Activated CD8-positive, alpha-beta memory T cell treated with anti-CD3 and anti-CD28 coated beads, Interleukin-2, amount 50 U/mL, for 1 hour (primary cell): ENCODE measurements at regions not wholly inside any gene's neighbourhood (a gene's known extent, or its start where the extent isn't known, plus 50 kb on each side); places are given as distances from the start of the nearest gene placed in this dataset.

Source experiments
- DNase-seq: peaks from one replicate; pipeline ENCODE4 v3.0.0-alpha.2; 2020; ENCODE audit errors: extremely low read depth

DNA sequence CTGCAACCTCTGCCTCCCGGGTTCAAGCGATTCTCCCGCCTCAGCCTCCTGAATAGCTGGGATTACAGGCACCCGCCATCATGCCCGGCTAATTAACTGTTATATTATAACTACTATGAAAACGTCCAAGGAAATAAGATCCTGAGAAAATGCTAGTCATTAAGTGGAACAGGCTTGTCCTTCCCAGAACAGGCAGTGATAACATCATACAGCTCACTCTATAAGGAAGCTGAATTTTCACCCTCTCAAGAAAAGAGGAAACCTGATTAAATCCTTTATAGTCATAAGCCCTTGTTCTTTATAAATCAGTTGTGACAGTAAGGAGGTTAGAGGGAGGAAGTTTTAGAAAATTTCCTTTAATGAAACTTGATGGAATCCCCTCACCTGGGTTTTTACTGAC, 163.9 kb upstream of the CLINT1 start:
- no peak for DNase-seq

DNA sequence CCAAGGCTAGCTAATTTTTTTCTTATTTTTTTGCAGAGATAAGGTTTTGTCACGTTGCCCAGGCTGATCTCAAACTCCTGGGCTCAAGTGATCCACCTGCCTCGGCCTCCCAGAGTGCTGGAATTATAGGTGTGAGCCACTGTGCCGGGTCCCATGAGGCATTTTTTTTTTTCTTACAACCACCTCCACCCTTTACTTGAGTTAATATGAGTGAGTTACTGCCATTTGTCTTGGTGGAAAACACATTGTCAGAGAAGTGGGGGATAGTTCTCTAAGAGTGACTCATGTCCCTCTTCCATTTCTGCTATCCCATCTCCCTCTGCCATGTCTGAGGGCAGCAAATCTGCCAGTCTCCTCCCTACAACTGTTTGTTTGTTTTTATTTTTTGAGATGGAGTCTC, 163.4 kb upstream of the CLINT1 start:
- no peak for DNase-seq

DNA sequence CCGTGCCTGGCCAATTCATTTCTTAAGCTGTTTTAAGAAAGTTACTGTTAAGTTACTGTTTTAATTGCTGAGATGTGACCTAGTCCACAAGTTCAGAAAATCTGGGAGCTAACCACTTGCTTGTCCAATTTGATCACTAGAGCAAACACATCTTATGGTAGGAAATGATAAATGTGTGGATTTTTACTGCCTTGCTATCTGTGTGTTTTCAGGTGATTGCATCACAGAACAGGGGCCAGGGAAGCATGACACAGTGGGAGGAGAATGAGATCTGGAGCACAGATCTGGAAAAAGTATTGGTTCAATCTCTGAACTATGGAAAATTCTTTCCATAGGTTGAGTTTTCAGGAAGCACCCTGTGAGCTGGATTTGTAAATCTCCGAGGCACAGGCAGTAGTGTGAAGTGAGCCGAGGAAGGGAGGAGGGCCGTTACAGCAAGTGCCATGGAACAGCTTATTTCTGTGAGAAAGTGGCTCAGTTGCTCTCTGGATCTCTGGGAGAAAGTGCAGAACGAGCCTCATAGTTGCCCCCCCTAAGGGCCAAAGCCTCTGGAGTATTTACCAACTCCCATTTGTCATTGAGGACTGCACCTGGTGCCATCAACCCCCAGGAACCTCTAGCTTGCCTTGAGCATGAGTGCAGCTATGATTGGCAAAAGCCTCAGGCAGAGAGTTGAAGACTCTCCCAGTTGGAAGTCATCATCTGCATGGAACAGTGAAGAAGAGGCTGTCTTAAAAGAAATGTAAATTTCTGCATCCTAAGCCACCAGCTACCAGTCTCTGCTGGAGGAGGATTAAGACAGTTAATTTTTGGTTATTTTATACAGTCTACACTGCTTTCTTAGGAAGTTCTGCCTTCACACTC, 161.8 kb upstream of the CLINT1 start:
- DNase-seq, result no peak

DNA sequence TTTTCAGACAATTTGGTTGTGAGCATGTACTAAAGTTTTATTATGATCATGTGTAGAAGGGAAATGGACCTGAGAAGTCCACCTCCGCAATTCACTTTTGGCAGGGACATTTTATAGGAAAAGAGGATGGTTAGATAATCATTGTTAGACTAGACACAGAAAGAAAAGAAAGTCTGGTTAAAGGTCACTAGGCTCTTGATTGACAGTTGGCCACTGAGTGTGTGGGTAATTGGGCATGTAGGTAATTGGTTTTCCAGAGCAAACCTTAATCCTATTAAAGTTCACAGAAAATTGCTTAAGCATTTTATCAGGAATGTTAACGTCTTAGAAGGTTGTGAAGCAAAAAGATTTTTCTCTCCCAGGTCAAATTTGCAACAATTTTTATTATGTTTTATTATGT, 158.5 kb upstream of the CLINT1 start:
- no peak for DNase-seq

DNA sequence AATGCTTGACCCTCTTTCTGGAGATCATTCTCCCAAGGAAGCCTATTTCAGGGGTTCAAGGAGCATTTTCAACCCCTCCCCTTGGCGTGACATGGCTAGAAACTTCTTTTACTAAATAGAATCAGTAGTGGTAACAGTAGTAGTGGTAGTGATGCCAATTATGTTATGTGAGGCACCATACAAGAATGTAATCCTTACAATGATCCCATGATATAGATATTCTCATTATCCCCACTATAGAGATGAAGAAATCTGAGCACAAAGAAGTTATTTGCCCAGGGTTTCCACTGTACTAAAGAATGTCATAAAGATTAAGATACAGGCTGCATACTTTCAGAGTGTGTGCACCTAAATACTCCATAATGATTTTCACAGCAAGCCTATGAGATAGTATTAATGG, 155.4 kb upstream of the CLINT1 start:
- DNase-seq, result no peak

DNA sequence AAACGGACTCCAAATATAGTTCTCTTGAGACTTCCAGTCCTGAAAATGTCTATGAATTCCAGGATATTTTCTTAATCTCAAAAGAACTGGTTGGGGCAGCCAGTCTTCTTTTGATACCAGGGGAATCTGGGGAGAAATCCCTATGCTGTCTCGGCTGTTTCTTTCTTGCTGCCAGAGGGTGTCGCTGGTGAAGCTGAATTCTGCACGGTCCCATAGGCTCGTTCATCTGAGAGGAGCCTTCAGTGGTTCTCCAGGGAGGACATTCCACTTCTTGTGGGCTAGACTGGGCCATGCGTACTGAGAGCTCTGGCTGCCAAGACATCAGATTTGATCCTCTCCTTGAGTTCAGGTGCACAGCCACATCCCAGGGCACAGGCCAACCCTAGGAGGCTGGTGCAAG, 155.0 kb upstream of the CLINT1 start:
- DNase-seq, result no peak

DNA sequence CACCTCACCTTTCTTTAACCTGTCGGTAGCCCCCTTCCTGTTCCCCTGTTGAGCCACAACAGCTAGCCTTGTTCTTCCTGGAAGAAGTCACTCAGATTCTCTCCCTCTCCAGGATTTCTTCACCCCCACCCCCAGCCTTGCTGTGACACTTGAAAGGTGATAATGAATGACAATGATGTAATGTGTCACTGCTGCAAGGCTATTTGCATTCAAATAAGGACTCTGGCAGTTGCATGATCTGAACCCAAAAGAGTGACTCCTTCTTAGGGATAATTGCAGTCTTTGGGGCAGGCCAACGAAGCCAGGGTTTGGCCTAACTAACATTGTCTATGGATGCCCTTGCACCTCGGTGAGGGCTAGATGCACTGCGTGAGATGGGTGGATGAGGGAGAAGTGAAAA, 154.4 kb upstream of the CLINT1 start:
- no peak for DNase-seq

DNA sequence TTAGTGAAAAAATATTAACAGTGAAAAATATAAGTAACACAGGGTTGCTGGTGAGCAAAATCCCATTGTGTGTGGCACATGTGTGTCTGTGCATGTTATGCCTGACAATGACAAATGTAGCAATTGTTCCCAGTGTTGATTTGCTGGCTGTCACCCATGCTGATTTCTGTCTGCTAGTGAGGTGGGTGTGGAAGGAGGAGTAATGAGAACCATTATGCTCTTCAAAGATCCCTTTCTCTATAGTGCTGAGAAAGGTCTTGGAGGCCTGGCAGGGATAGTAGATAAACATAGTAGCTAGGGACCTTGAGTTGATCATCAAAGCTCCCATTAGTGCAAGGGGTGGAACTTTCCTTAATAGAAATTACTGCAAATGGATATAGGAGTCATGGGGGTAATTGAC, 152.5 kb upstream of the CLINT1 start:
- DNase-seq, result no peak

DNA sequence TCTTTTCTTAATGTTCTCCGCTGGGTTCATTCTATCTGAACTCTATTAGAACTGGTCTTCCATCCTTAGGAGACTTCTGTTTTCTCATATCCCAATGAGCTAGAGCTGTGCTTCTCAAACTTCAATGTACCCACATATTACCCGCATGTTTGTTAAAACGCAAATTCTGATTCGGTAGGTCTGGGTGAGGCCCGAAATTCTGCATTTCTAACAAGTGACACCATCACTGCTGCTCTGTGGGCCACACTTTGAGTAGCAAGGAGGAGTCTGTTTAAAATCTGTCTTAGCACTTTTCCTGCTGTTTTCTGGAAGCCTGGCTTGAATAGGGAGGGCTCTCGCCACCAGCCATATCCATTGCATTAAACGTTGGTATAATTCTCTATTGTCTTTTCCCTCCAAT, 151.9 kb upstream of the CLINT1 start:
- no peak for DNase-seq

DNA sequence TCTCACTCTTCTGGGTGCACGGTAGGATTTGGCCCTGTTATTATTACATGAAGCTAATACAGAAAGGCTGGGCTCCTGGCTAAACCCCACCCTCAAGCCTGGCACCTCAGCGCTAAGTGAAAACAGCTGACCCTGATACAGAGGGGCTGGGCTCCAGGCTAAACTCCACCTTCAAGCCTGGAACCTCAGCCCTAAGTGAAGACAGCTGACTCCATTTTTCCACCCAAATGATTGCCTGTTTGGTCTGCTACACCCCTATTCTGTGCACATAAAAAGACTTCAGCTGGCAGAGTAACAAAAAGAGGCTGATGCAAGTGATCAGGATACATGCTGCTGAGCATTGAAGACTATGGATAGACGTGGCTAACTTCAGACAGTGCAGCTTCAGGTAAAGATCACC, 148.4 kb upstream of the CLINT1 start:
- no peak for DNase-seq

DNA sequence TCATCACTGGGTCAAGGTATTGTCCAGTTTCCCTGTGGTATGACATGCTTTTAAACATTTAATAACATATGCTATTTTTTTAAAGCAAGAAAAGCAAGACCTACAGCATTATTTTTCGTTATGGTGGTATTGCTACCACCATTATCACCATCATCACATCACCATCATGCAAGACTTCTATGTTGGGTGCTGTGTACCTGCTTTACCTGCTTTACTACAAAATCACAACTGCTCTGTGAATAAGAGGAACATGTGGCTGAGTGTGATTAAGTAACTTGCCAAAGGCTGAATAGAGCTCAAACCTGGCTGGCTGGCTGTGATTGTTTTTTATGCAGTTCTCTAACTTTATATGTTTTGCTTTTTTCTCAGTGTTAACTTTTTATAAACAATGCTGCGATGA, 140.8 kb upstream of the CLINT1 start:
- DNase-seq, result no peak

DNA sequence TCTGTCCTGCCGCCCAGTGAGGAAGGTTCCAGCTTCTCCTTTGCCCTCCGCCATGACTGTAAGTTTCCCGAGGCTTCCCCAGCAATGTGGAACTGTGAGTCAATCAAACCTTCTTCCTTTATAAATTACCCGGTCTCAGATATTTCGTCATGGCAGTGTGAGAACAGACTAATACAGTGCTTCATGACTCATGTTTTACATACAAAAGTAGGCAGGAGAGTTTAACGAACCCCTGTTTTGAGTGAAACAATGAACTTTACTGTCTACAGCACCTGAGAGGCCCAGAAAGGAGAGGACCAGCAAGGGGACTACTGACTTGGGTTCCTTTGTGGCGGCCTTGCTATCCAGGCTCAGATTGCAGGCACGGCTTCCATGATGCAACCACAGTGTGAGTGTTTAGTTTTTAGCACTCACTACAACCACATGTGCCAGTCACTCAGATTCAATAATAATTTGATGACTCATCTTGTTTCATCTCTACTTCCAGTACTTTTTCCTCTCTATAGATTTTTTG, 139.1 kb upstream of the CLINT1 start:
- no peak for DNase-seq

DNA sequence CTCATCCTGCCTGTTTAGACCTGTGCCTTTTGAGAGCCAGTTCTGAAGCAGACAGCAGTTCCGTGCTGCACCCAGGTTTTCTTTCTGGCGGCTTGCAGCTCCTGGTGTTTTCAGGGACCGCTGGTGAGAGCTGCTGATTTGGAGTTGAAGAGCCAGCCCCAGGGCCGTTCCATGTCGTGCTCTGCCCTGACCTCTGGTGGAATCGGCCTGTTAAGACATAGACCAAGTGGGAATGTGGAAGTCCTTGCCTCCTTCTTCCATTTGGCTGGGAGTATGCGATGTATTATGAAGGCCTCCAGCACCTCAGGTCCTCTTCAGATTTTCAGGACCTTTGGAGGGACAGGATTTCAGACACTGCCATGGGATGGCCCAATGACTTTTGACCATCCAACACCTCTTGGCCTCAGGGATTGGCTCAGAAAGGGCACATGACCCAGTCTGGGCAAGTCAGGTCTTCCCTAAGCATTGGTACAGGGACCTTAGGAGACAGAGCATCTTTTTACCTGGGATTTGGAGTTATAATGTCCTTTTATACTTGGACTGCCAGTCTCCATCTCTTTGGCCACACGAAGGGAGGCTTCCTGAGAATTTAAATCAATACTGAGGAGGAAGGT, 136.1 kb upstream of the CLINT1 start:
- DNase-seq, result no peak

DNA sequence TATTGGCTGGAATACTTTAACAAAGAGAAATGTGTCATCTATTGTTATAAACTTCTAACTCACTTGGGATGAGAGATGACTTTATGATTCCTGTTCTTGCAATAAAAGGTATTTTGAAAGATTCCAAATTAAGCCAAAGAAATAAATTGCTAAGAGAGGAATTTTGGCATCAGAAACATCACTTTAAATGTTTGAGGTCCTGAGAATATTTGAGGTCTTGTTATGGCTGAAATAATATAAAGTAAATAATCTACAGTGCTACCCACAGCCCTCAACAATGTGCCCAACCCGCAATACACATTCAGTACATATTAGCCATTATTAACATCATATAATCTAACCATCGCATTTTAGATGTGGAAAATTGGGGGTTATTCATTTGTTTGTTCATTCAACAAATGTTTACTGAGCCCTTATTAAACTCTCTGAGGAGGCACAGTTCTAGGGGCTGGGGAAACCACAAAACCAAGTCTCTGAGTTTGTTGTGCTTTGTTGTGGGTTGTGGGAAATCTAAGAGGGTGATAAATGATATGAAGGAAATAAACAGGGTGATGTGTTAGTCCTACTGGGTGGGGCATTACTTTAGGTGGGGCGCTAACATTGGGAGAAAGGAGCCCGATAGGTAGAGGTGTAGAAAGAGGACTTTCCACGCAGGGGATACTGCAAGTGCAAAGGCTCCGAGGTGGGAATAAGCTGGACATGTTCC, 135.2 kb upstream of the CLINT1 start:
- DNase-seq, result peak; percentile 4

DNA sequence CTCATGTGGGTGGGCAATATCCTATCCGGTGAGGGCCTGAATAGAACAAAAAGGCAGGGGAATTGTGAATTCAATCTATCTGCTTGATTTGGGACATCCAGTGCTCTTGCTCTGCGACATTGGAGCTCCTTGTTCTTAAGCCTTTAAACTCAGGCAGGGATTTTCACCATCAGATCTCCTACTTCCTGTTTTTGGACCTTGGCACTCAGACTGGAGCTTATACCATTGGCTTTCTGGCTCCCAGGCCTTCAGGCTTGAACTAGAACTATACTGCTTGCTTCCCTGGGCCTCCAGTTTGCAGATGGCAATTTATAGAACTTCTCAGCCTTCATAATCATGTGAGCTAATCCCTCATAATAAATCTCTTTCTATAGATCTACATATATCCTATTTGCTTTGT, 134.3 kb upstream of the CLINT1 start:
- no peak for DNase-seq

DNA sequence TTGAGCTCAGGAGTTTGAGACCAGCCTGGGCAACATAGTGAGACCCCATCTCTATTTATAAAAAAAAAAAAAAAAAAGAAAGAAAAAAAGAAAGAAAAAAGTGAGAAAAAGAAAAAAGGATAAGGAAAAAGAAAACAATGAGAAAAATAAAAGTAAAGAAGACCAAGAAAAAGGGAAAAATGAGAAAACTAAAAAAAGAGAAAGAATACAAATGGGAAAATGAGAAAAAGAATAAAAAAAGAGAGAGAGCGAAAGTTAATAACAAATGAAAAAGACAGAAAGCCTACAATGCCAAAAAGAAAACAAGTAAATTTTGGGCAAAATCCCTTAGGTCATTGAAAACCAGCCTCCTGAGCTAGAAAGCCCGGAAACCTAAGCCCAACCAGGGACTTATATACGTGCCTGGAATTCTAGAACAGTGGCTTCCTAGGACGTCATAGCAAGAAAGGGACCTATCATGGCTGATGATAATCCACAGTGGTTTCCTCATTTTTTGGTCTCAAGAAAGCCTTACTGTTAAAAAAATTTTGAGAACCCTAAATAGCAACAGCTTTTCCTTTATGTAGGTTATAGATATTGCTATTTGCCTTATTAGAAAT, 131.7 kb upstream of the CLINT1 start:
- DNase-seq, result no peak

DNA sequence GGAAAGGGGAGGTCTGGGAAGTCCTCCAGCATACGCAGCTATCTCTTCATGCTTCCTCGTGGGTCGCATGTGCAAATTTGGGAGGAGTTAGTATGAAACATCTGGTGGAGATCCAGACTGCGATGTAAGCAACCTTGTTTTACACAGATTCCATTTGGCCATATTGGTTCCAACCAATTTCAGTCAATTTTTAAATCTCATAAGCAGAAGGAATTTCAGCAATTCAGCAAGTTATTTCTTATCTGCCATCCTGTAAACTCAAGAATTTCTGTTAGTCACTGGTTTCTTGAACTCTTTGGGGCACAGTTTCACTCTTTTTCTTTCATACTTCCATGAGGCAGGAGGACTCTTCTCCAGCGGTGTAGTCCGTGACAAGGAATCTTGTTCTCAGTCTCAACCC, 130.4 kb upstream of the CLINT1 start:
- DNase-seq, result no peak

DNA sequence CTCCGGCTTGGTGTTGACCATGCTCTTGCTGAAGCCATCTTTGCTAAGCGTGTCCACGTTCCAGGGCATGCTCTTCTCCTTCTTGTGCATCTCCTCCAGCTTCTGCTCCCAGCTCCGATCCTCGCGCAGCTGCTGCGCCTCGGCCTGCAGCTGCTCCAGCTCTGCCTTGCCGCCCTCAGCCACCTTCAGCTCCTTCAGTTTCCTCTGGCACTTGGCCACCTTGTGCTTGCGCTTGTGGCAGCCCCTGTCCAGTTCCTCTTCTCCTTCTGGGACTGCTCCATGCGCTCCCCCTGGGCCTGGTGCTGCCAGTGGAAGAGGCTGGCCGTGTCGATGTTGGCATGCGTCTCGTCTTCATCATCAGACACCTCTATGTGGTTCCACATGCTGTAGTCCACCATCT, 128.3 kb upstream of the CLINT1 start:
- DNase-seq, result no peak

DNA sequence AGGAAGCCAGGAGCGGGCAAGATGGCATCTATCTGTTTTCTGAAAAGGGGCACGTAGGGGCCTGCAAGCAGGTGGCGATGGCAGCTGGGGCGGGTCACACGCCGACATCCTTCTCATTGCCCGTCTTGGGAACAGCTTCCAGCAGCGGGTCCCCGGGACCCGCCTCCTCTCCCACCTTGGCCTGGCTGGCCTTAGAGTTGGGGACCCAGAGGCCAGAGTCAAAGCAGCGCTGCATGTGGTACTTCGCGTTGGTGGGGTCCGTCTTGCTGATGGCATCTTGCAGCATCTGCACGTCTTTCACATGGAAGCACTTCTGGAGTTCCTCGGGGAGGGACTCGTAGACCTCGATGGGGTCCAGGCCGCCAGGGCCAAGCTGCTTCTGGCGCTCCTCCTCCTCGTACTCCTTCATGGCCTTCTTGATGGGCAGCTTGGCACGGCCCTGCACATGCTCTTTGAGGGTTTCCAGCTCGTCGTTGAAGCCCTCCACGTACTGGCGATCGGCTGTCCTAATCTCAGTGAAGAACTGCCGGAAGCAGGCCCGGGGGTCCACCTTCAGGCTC, 127.6 kb upstream of the CLINT1 start:
- no peak for DNase-seq

DNA sequence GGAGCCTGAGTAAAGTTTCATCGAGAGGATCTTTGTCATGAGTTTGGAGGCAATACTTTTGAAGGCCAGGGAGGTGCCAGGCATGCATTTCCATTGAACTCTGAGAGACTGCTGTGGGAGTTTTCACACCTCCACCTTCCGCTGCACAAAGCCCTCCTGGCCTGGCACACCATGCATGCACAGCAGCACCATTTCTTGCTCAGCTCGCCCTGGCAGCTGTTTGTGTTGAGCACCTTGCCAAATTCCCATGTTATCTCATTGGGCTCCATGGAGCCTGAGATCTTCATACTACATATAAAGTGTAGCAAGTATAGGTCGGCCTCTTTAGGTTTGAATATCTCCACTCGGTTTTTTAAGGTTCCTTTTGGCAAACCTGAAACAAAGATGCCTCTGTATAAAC, 125.7 kb upstream of the CLINT1 start:
- no peak for DNase-seq

DNA sequence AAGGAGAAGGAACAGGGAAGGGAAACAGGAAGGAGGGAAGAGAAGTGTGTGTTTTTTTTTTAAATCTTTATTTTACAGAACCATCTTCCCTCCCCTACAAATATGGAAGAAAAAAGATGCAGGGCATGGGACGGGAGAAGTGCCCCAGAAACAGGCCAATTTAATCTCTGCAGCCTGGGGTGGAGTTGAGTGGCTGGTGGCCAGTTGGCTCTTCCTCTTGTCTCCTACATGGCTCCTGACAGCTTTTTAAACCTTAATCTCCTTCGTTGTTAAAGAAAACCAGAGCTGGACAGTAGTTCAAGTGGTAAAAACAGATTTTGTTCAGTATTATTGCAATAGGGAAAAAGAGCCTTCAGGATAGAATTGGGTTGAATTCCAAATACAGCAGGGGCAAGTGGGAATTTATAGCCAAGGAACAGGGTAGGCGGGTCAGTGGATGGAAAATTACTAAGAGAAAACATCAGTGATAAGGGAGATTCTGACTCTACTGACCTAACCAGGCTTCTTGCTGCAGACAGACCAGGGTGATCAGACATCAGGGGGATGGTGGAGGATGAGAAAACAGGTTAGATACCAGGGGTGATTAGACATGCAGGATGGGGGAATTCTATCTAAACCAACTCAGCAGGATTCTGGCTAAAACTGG, 125.1 kb upstream of the CLINT1 start:
- DNase-seq, result no peak

DNA sequence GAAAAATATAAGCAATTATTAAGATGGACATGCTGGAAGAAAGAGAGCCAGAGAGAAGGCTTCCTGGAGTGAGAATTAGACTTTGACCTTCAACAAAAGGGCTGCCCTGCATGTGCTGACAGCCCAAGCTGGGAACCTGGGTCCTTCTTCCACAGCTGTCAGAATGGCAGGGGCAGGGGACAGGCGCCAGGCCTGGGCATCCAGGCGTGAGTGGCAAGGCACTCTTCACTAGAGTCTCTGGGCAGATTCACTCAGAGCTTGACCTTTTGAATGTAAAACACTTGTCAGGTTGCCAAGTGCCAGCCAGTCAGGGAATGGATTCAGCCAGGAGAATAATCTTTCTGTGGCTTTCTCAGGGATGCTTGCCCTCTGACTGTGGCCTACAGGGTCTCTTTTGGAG, 119.1 kb upstream of the CLINT1 start:
- DNase-seq, result no peak
